MV-4-11 (cell line): ENCODE measurements at regions not wholly inside any gene's neighbourhood (a gene's known extent, or its start where the extent isn't known, plus 50 kb on each side); places are given as distances from the start of the nearest gene placed in this dataset.

ENCODE experiments used
- DNase-seq: peaks from one replicate; lab custom pipeline; 2025; lab: John Stamatoyannopoulos, UW

DNA sequence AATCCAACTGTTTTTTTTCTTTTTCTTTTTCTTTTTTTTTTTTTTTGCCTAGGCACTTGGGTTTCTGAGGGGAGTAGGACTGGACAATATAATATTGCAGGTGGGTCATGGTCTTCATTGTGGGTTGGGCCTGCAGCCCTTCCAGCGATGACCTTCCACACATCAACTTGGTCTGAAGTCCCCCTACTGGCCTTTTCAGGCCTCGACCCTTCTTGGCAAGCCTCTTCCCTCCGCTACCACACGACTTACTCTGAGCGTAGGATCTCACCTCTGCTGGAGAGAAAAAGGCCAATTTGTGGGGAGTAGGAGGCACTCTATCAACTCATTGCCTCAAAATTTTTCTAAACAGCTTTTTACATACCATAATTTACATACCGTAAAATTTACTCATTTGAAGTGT is 51.1 kb upstream of the GRIK3 start:
- no peak for DNase-seq

DNA sequence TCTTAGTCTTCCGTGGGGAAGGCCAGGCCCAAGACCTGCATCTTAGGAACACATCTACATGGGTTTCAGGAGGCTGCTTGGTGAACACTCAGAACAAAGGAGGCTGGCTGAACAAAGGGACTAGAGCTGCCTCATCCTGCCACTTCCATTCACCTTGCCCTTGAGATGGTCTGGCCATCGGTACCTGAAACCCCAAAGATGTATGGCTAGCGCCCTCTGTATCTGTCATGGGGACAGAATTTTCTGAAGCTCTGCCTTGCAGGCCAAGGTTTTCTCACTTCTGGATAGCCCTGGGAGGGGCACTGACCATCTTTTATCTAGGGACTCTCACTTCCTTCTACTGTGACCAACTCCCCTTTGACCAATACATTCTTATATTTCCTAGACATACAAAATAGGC is 55.4 kb upstream of the GRIK3 start:
- DNase-seq, result peak; percentile 18

DNA sequence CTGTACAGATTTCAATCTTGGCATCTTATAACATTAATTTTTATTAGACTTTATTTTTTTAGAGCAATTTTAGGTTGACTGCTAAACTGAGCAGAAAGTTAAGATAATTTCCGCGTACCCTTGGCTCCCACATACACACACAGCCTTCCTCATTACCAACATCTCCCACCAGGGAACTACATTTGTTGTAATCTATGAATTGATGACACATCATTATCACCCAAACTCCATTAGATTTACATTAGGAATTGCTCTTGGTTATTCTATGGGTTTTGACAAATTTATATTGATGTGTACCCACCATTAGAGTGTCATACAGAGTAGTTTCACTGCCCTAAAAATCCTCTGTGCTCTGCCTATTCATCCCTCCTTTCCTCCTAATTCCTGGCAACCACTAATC is 56.4 kb upstream of the GRIK3 start:
- no peak for DNase-seq

DNA sequence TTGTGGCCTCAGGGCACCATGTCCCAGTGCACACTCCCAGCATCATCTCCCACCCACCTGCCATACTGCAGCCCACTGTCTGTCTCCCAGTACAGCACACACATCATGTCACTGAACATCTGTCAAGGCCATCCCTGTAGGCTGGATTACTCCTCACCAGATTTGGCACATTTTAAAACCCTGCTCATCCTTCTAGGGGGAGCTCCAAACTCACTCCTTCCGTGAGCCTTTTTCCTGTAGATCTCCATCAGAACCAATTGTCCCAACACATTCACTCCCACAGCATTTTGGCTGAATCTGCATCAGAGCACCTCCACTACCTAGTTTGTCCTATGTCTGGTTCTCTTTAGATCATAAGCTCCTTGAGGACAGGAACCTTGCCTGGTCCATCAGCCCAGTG is 58.6 kb upstream of the GRIK3 start:
- no peak for DNase-seq

DNA sequence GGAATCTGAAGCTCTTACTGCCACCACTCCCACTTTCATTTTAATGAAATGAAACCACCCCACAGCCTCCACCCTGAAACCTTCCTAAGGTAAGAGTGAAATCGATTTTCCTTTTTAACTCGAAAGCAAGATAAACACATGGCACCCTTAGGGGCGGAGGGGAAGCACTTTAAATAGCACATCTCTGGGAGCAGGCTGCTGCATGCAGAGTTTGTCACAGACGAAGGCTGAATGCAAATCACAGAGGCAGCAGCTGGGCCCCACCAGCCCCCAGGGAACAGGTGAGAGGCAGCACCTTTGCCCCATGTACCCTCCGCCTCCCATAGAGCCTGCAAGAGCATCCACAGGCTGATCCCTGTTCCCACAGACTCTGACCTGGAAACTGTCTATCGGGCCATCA is 60.0 kb upstream of the GRIK3 start:
- DNase-seq, result no peak

DNA sequence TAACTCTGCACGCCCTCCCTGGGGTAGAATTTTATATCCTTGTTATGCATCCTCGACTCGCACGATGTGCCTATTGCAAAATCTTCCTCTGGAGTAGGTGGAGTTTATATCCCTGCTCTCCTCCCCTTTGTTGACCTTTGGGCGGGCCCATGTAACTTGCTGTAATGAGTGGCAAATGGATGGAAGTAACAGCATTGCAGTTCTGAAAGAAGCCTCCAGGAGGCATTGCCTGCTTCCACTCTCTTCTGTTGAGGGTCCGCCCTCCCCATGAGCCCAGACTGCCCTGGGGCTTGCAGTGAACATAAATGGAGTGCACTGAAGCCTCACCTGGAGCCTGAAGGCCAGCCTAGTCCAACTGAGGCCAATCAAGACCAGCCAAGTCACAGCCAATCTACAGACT is 62.2 kb upstream of the GRIK3 start:
- DNase-seq, result no peak

DNA sequence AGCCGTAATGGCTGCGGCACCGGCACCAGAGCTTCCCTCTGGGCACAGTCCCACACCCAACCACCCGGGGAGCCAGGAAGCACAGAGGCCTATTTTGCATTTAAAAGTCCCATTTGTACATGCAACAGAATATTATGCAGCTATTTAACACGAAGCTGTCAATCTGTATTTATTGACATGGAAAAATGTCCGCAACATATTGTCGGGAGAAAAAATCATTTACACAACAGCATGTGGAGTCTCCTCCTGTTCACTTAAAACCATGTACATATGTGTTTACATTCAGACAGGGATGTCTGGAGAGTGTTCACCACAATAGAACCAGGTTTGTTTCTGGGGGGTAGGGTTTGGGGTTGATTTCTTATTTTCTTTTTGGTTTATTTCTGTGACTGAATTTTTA is 63.4 kb upstream of the GRIK3 start:
- DNase-seq, result no peak

DNA sequence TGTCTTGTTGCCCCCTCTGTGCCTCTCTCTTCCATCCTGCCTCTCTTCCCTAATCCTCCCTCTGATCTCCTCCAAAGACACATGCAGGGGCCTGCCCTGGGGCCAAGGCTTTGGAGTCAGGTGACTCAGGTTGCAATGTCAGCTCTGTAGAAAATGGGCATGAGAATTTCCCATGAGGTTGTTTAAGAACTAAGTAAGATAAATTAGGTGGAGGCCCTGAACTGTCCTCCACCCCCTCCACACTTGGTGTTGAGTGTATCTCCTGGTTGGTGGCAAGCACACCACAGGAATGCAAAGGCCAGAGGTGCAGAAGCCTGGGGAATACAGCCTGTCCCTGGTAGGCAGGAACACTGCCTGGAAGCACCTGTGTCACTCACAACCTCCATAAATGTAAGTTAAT is 63.9 kb upstream of the GRIK3 start:
- no peak for DNase-seq

DNA sequence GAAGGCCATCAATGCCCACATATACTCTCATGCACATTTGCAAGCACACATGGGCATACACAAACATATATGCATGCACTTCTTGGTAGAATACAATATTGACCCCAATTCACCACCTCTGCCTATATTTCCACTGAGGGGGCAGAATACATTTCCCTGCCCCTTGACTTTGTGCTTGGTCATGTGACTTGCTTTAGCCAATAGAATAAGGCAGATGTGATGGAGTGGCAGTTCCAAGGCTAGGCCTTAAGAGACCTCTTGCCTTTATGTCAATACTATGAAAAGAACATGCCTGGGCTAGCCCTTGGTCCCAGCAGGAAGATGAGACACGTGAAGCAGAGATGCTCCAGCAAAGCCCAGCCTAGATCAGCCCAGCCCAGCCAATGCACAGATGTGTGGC is 66.0 kb upstream of the GRIK3 start:
- DNase-seq, result no peak

DNA sequence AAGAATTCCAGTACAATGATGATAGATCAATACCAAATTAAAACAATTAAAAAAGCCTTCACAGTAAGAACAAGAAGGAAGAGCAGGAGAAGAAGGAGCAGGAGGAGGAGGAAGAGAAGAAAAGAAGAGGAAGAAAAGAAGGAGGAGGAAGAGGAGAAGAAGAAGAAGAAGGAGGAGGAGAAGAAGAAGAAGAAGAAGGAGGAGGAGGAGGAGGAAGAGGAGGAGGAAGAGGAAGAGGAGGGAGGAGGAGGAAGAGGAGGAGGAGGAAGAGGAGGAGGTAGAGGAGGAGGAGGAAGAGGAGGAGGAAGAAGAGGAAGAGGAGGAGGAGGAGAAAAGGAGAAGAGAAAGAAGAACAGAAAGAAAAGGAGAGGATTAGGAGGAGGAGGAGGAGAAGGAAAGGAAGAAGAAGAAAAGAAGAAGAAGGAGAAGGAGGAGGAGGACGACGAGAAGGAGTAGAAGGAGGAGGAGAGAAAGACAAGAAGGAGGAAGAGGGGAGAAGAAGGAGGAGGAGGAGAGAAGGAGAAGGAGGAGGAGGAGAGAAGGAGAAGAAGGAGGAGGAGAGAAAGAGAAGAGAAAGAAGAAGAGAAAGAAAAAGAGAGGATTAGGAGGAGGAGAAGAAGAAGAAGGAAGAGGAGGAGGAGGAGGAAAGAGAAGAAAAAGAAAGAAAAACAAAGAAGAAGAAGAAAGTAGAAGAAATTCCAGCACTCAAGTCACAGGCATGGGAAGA is 68.5 kb upstream of the GRIK3 start:
- DNase-seq, result no peak

DNA sequence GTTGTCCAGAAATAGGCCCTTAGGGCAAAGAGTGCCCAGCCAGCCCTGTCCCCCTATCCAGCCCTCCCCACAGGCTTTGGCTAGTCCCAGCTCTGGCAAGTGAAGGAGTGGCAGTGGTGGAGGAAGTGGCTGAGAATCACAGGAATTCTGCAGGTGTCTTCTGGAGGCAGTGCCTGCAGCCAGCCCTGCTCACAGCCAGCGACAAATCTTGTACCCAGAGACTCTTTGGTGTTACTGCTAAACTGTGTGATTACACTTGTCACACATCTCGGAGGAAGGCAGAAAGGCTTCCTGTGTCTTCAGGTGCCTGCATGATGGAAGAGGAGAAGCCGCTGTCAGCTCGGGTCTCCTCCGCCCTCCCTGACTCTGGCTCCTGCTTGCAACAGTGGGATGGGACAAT is 71.6 kb upstream of the GRIK3 start:
- no peak for DNase-seq

DNA sequence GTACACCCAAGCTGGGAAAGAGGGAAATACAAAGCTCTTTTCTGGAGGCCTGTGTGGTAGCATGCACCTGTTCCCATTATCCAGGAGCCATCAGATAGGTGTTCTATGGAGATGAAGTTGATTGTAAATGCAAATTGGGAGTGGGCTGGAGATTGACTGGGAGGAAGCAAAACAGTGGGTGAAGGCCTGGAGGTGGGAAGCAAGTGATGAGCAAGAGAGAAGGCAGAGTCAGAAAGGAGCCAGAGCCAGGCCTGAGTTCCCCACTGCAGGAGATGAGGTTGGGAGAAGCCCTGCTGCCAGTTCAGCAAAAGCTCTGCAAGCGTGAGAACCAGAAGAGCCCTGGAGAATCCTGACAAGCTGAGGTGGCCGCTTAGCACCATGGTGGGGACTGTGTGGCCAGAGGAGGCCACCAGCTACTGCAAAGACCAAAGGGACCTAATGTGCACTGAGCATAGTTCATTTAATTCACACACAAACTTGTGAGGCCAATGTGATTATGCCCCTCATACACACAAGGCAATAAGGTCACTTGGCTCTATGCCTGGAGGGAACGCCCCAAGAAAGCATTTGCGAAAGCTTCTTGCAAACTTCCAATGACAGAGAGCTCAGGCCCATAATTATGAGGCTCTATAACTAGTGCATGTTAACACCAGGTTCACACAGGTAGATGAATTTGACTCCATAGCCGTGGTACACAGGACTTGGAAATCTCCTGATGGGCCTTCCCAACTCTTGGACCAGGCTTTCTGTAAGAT is 73.0 kb upstream of the GRIK3 start:
- no peak for DNase-seq

DNA sequence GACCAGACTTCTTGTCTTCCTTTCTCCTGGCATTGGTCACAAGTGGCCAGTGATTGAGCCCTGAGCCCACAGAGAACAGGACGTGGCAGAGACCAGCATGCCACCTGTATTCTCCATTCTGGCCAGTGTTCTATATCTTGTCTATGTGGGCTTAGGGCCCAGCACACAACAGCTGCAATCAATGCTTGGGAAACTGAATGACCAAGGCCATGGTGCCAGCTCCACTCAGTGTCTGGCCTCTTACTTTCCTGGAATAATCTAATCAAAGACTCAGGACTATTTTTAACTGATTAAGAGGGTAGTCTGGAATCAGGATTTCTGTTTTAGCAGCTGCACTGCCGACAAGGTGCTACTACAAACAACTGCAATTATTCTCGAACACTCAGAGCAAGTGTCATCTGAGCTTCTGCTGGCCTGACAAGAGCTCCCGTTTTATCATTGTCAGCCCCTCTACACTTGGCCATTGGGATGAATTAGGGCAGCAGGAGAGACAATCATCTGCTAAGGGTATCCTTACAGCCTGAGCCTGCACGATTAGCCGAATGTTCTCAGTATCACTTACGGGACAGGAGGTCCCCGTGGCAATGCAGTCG is 74.4 kb upstream of the GRIK3 start:
- DNase-seq, result no peak

DNA sequence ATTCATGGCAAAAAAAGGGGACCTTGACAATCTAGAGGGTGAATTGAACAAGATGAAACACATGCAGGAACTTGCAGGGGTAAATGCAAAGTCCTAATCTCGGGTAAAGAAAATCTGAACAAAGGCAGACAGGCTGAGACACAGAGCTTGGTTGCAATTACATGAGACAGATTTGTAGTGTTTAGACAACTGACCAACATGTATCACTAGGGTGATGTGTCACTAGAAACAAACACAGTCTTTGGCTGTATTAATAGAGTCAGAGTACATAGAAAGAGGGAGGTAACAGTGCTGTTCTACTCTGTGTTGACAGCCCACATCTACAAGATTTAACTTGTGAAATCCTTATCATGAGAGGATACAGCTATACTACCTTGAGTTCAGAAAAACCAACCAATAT is 78.1 kb upstream of the GRIK3 start:
- DNase-seq, result no peak

DNA sequence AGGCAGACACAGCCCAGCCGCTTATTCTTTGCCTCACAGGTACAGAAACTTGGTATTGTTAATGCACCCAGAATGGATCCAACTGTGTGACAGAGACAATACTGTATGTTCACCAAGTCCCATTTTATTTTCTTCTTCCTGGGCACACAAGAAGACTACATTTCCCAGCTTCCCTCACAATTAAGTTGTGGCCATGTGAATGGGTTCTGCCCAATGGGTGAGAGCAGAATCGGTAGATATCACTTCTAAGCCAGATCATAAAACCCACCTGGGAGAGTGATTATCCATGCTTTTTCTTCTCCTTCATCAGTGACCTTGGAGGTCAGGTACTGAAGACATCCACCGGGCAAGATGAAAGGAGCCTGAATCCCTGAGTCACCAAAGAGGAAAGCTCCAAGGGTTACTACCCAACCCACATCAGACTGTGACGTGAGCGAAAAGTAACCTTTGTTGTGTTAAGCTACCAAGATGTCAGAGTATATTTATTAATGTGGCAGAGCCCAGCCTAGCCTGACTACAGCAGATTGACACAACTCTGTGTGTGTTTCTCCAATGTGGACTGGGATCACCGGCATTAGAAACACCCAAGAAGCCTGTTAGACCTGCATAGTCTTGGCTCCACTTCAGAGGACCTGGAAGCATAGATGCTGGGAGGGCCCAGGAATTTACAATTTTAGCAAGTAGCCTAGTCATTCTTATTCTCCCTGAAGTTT is 79.1 kb upstream of the GRIK3 start:
- no peak for DNase-seq

DNA sequence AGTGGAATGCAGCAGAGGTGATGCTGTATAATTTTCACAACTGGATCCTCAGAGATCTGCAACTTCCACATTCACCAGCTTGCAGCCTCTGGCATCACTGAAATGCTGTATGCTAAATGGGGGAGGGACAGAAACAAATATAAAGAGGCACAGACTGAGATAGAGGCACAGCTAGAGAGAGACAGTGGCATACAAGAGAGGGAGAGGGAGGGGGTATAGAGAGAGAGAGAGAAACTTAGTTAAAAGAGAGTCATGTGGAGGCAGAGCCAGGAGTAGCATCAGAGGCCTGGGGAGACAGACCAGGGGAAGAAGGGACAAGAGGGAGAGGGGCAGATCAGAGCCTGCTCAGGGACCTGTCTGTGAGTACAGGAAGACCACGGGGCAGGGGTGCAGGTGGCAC is 84.5 kb upstream of the GRIK3 start:
- DNase-seq, result no peak

DNA sequence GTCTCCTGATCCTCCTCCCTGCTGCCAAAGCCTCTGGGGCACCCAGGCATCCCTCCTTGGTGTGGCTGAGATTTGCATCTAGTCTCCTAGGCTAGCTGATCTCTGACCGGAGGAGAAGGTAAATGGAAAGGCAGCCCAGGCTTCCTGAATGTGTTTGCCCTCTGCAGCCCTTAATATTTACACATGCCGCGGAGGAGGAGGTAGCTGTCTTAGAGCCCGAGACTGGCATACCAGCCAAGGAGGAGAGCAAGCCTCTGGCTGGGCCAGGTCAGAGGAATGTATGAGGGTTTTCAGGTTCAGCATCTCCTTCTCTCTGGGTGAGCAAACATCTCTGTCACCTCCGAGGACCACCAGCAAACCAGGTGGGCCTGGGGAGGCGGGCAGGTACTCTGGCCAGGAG is 86.0 kb upstream of the GRIK3 start:
- no peak for DNase-seq

DNA sequence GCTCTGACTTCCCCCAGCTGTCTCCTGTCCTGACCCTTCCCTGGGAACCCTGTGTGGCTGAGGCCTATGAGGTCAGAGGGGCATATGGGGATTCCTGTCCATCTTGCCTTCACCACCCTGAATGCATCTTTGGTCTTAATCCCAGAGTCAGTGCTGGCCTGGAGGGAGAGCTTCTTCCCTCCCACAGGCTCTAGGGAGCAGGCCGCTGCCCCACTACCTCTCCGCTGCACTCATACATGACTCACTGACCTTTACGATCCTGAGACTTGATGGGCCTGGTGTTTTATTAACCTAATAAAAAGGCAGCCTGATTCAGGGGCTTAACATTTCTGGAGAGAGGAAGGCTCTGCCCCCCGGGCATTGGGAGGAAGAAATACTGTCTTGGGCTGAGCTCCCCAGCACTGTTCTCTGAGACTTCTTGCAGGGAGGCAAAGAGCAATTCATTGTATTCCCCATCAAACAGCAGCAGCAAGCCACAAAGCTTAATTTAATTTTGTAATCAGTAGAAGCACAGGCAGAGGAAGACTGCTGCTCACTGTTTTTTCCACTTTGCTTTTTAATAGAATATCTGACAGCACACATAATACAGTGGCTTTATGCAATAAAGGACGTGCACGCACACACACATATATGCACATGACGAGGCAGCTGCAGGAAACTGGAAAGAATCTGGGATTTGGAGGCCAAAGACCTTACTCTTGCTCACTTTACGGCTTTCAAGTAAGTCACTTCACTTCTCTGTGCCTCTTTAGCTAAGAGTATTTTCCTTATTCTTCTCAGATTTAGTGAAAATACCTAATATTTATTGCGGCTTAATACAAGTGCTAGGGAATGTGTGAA is 89.2 kb upstream of the GRIK3 start:
- no peak for DNase-seq

DNA sequence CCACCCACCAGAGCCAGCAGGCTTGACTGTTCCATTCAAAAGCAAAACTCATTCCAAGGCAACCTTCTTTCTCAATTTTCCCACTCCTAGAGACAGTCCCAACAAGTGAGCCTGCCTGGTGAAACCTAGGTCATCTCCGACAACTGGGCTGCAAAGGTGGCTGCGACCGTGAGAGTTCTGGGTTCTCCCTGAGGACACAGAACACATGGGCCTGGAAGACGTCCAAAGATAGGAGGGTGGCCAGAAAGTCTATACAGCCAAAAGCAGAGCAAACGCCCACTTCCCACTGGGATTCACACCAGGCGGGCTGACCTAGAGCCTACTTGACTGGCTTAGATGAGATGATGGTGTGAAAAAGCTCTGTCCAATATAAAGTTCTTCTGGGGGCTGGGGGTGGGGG is 90.2 kb upstream of the GRIK3 start:
- DNase-seq, result no peak

DNA sequence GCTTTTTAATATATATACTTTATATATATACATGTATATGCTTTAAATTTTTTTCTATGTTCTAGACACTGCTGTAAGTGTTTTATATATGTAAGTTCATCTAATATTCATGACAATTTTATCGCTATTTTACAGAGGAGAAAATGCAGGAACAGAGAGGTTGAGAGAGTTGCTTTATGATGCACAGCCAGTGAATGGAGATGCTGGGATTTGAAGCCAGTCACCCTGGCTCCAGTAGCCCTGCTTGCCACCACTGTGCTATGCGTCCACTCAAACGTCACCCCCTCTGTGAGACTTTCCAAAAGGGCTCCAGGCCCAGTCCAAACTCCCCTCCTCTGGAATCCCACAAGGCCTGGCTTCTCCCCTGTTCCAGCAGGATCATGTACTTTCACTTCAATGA is 91.0 kb upstream of the GRIK3 start:
- no peak for DNase-seq

DNA sequence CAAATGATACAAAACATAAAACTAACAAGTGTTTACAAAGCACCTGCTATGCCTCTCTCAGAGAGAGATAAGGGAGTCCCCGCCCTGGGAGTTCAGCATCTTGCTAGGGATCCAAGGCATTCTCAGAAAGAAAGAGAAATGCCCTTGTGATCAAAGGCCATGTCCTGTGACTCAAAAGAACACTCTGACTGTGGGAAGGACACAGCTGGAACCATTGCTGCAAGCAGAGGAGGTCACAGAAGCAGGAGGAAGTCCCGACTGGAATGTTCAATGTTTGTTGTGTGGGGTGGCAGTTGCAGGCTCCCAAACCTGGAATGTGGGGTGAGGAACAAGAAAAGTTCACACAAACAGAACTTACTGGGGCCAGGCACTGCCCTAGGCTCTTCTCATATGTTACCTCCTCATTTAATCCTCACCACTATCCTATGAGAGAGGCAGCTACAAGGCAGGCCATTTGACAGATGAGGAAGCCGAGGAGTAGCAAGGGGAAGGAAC is 93.0 kb upstream of the GRIK3 start:
- DNase-seq, result no peak

DNA sequence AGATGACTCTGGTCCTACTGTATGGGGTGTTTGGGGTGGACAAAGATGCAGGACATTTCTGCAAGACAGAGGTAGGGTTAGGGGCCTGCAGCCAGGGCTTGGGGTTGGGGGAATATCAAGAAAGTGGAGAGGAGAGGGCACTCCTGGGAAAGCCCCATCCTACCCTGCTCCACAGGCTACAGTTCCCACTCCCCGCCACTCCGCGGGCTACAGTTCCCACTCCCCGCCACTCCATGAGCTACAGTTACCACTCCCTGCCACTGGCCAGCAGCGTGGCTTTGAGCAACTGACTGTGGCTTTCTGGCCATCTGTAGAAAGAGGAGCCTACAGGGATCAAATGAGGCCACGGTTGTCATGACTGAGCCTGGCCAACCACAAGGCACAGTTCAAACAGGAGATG is 93.8 kb upstream of the GRIK3 start:
- no peak for DNase-seq
